H54 (cell line): ENCODE measurements at regions not wholly inside any gene's neighbourhood (a gene's known extent, or its start where the extent isn't known, plus 50 kb on each side); places are given as distances from the start of the nearest gene placed in this dataset.

ENCODE experiments used
- DNase-seq: peaks from one replicate; pipeline ENCODE4 v3.0.0; 2011; ENCODE audit warnings: low spot score, mixed read lengths; ENCODE audit not compliant: insufficient read length
- FAIRE-seq: peaks from 3 replicates; lab custom pipeline; 2011; peaks lifted over from hg19 to GRCh38; lab: Jason Lieb, UNC
- POLR2A ChIP-seq: IDR thresholded peaks from 2 replicates; pipeline ENCODE4 v1.6.1; 2011; ENCODE audit warnings: low read depth, mild to moderate bottlenecking, low read length

GRCh38 chr18:29969876-29970275, 1072.7 kb downstream of the DSC3 start:
- DNase-seq = no peak
- FAIRE-seq = no peak
- no peak for TF ChIP-seq POLR2A

- DNase-seq (no peak), FAIRE-seq (no peak)
- TF ChIP-seq POLR2A = no peak
Observed at GRCh38 chr18:29962579-29962978, 1080.0 kb downstream of the DSC3 start.

- no peak for TF ChIP-seq POLR2A
- no peak for FAIRE-seq
- no peak for DNase-seq
Observed at GRCh38 chr18:29960539-29960938, 1082.0 kb downstream of the DSC3 start.

- TF ChIP-seq POLR2A = no peak
- no peak for DNase-seq
- FAIRE-seq = no peak
Observed at GRCh38 chr18:29930231-29930630, 1112.3 kb downstream of the DSC3 start.

- DNase-seq (no peak), FAIRE-seq (no peak)
- TF ChIP-seq POLR2A = no peak
Observed at GRCh38 chr18:29928081-29928480, 1114.5 kb downstream of the DSC3 start.

GRCh38 chr18:29925566-29925965, 1117.0 kb downstream of the DSC3 start:
- no peak for TF ChIP-seq POLR2A
- no peak for FAIRE-seq

GRCh38 chr18:29912351-29912750, 1130.2 kb downstream of the DSC3 start:
- FAIRE-seq (no peak), DNase-seq (no peak)
- TF ChIP-seq POLR2A = no peak

More at GRCh38 chr18:29925566-29925965, 1117.0 kb downstream of the DSC3 start:
- no peak for DNase-seq

GRCh38 chr18:29892960-29893558, 1149.5 kb downstream of the DSC3 start:
- no peak for DNase-seq
- no peak for FAIRE-seq
- no peak for TF ChIP-seq POLR2A

- DNase-seq = no peak
- TF ChIP-seq POLR2A = no peak
- FAIRE-seq = no peak
Observed at GRCh38 chr18:29883114-29883513, 1159.4 kb downstream of the DSC3 start.

GRCh38 chr18:29882620-29883019, 1159.9 kb downstream of the DSC3 start:
- no peak for FAIRE-seq
- TF ChIP-seq POLR2A = no peak
- DNase-seq = no peak

- FAIRE-seq = no peak
Observed at GRCh38 chr18:29879763-29880162, 1162.8 kb downstream of the DSC3 start.

GRCh38 chr18:29874519-29875098, 1167.9 kb downstream of the DSC3 start:
- TF ChIP-seq POLR2A = no peak

More at GRCh38 chr18:29879763-29880162, 1162.8 kb downstream of the DSC3 start:
- DNase-seq = no peak
- TF ChIP-seq POLR2A = no peak

GRCh38 chr18:29873211-29873610, 1169.3 kb downstream of the DSC3 start:
- no peak for FAIRE-seq
- no peak for DNase-seq
- no peak for TF ChIP-seq POLR2A

More at GRCh38 chr18:29874519-29875098, 1167.9 kb downstream of the DSC3 start:
- no peak for FAIRE-seq
- peak; percentile 0 for DNase-seq

- DNase-seq (no peak), FAIRE-seq (no peak)
- TF ChIP-seq POLR2A = no peak
Observed at GRCh38 chr18:29871246-29871645, 1171.3 kb downstream of the DSC3 start.

- TF ChIP-seq POLR2A = no peak
- DNase-seq (no peak), FAIRE-seq (no peak)
Observed at GRCh38 chr18:29862824-29863223, 1179.7 kb downstream of the DSC3 start.

GRCh38 chr18:29855637-29856036, 1186.9 kb downstream of the DSC3 start:
- no peak for TF ChIP-seq POLR2A
- DNase-seq = no peak
- FAIRE-seq = no peak
